ENCODE measurements at regions not wholly inside any gene's neighbourhood (a gene's known extent, or its start where the extent isn't known, plus 50 kb on each side); places are given as distances from the start of the nearest gene placed in this dataset.

- DNase-seq (ENCODE audit: low spot score), result no peak
Measured at GRCh38 chr4:31949045-31949444, 1228.9 kb downstream of the PCDH7 start.

GRCh38 chr4:31955346-31955745, 1235.2 kb downstream of the PCDH7 start:
- no peak for DNase-seq (ENCODE audit: low spot score)

GRCh38 chr4:31959972-31960371, 1239.8 kb downstream of the PCDH7 start:
- DNase-seq (ENCODE audit: low spot score), result no peak

GRCh38 chr4:31964685-31965084, 1244.5 kb downstream of the PCDH7 start:
- no peak for DNase-seq (ENCODE audit: low spot score)

- DNase-seq (ENCODE audit: low spot score), result no peak
Measured at GRCh38 chr4:31968842-31969241, 1248.7 kb downstream of the PCDH7 start.

- no peak for DNase-seq (ENCODE audit: low spot score)
Measured at GRCh38 chr4:31974490-31975002, 1254.4 kb downstream of the PCDH7 start.

GRCh38 chr4:31979988-31980387, 1259.8 kb downstream of the PCDH7 start:
- no peak for DNase-seq (ENCODE audit: low spot score)

- no peak for DNase-seq (ENCODE audit: low spot score)
Measured at GRCh38 chr4:31983246-31983645, 1263.1 kb downstream of the PCDH7 start.

GRCh38 chr4:31983677-31984076, 1263.5 kb downstream of the PCDH7 start:
- no peak for DNase-seq (ENCODE audit: low spot score)

- DNase-seq (ENCODE audit: low spot score), result no peak
Measured at GRCh38 chr4:31984872-31985271, 1264.7 kb downstream of the PCDH7 start.

- DNase-seq (ENCODE audit: low spot score), result peak; percentile 79
Measured at GRCh38 chr4:31995943-31996901, 1276.1 kb downstream of the PCDH7 start.

GRCh38 chr4:31998807-31999206, 1278.6 kb downstream of the PCDH7 start:
- DNase-seq (ENCODE audit: low spot score), result no peak

- no peak for DNase-seq (ENCODE audit: low spot score)
Measured at GRCh38 chr4:31999848-32000247, 1279.7 kb downstream of the PCDH7 start.

GRCh38 chr4:32000846-32001488, 1280.8 kb downstream of the PCDH7 start:
- DNase-seq (ENCODE audit: low spot score), result no peak

- DNase-seq (ENCODE audit: low spot score), result no peak
Measured at GRCh38 chr4:32002037-32002747, 1282.0 kb downstream of the PCDH7 start.

GRCh38 chr4:32003548-32003947, 1283.4 kb downstream of the PCDH7 start:
- no peak for DNase-seq (ENCODE audit: low spot score)

GRCh38 chr4:32010221-32010620, 1290.1 kb downstream of the PCDH7 start:
- no peak for DNase-seq (ENCODE audit: low spot score)

- DNase-seq (ENCODE audit: low spot score), result no peak
Measured at GRCh38 chr4:32022071-32022470, 1301.9 kb downstream of the PCDH7 start.

- no peak for DNase-seq (ENCODE audit: low spot score)
Measured at GRCh38 chr4:32025851-32026459, 1305.8 kb downstream of the PCDH7 start.

- no peak for DNase-seq (ENCODE audit: low spot score)
Measured at GRCh38 chr4:32030406-32030805, 1310.2 kb downstream of the PCDH7 start.

GRCh38 chr4:32031026-32031425, 1310.9 kb downstream of the PCDH7 start:
- no peak for DNase-seq (ENCODE audit: low spot score)

- no peak for DNase-seq (ENCODE audit: low spot score)
Measured at GRCh38 chr4:32032136-32032672, 1312.0 kb downstream of the PCDH7 start.
